Prostate gland (tissue), 2 donors: ENCODE measurements at regions not wholly inside any gene's neighbourhood (a gene's known extent, or its start where the extent isn't known, plus 50 kb on each side); places are given as distances from the start of the nearest gene placed in this dataset.

Experiments used
- DNase-seq: peaks from one replicate; pipeline ENCODE4 v3.0.0-alpha.2; 2019; ENCODE audit warnings: low spot score
- H3K27ac ChIP-seq, 2 donors: fragments of 200-600 bp; sonication (generic); 2 replicates each; pipeline ENCODE4 v1.5.1; 2017 to 2019
- H3K27me3 ChIP-seq: fragments of 200-600 bp; sonication (generic); replicated peaks from 2 replicates; pipeline ENCODE4 v1.5.1; 2019; ENCODE audit not compliant: insufficient read depth
- H3K36me3 ChIP-seq, 2 donors: fragments of 200-600 bp; sonication (generic); 1 replicate in 1 of 2; 2 replicates in 1 of 2; pipeline versions ENCODE4 v1.5.1 to v1.8.1; 2017 to 2019
- H3K4me1 ChIP-seq: fragments of 200-600 bp; sonication (generic); replicated peaks from 2 replicates; pipeline ENCODE4 v1.5.1; 2019
- H3K4me3 ChIP-seq, 2 donors: fragments of 200-600 bp; sonication (generic); 2 replicates each; pipeline ENCODE4 v1.5.1; 2017 to 2019
- H3K9me3 ChIP-seq: fragments of 200-600 bp; sonication (generic); 2 replicates; pipeline ENCODE4 v1.5.1; 2017
- POLR2A ChIP-seq: fragments of 450-650 bp; IDR thresholded peaks from one replicate; pipeline ENCODE4 v1.6.1; 2016; ENCODE audit warnings: antibody characterized with exemption, mild to moderate bottlenecking
- POLR2AphosphoS5 ChIP-seq: sonication (generic); formaldehyde crosslinking; IDR thresholded peaks from one replicate; pipeline ENCODE4 v1.6.1; 2017; ENCODE audit warnings: antibody characterized with exemption
- WGBS: methylation state at CpG from one replicate; pipeline ENCODE4 v1.1.5; 2018; 5-methylcytosine and 5-hydroxymethylcytosine counted together
- intact Hi-C: fragments of 100-400 bp; cut with DNase I; formaldehyde crosslinking; loops from one replicate; pipeline ENCODE4 v1.14.2; 2022
- TF ChIP-seq, protein P1 (sequence below), 4 experiments: fragments of 200-600 bp in 2 of 4; fragments of 450-650 bp in 2 of 4; sonication (generic) in 2 of 4; IDR thresholded peaks; 1 replicate in 3 of 4; 2 replicates in 1 of 4; pipeline ENCODE4 v1.5.1; 2016 to 2019; ENCODE audit warnings: antibody characterized with exemption in 4 of 4, mild to moderate bottlenecking in 2 of 4, moderate library complexity in 2 of 4

DNA sequence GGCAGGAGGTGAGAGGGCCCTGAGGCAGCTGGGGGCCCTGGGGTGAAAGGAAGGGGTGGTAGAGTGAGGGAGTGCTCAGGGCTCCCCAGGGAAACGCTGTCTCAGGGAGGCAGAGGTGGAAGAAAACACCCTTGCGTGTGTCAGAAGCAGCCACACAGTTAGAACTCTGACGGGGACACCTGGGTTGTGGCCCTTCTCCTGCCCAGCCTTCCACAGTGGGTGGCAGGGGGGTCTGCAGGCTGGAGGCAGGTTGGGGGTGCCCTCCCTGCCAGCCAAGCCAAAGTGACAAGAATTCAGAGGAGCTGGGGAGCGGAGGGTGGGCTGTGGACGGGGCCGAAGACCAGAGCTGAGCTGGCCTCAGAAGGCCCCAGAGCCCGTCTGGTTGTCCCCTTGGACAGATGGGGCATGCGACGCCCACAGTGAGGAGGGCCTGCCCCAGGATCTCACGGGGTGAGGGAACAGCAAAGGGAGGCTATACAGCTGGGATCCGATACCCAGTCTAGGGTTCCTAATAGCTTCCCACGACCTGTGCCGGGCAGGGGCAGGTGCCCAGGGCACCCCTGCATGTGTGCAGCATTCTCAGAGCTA is 105.2 kb upstream of the ADRA2C start:
- peaks cover 7% of the 10 kb centered on the region for H3K27me3 ChIP-seq
- no peaks in the 10 kb centered on the region for H3K36me3 ChIP-seq
- TF ChIP-seq, protein P1, sequence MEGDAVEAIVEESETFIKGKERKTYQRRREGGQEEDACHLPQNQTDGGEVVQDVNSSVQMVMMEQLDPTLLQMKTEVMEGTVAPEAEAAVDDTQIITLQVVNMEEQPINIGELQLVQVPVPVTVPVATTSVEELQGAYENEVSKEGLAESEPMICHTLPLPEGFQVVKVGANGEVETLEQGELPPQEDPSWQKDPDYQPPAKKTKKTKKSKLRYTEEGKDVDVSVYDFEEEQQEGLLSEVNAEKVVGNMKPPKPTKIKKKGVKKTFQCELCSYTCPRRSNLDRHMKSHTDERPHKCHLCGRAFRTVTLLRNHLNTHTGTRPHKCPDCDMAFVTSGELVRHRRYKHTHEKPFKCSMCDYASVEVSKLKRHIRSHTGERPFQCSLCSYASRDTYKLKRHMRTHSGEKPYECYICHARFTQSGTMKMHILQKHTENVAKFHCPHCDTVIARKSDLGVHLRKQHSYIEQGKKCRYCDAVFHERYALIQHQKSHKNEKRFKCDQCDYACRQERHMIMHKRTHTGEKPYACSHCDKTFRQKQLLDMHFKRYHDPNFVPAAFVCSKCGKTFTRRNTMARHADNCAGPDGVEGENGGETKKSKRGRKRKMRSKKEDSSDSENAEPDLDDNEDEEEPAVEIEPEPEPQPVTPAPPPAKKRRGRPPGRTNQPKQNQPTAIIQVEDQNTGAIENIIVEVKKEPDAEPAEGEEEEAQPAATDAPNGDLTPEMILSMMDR (IDR thresholded peaks at IDR 0.05) = no peak
- TF ChIP-seq POLR2AphosphoS5 (no peak), POLR2A (no peak)
- intact Hi-C loops = no loop called here
- no peak for DNase-seq
- WGBS = 93% methylated on average over 13 of the region's 13 CpGs
- H3K4me3 ChIP-seq = no peak overlapping the region
- H3K9me3 ChIP-seq = no peaks in the 10 kb centered on the region
- H3K4me1 ChIP-seq = no peaks in the 10 kb centered on the region
- H3K27ac ChIP-seq = no peak overlapping the region

GRCh38 chr4:3660086-3660927 is 105.9 kb upstream of the ADRA2C start:
- intact Hi-C loops = no loop called here
- Histone ChIP-seq H3K9me3 (no peaks in the 10 kb centered on the region), H3K36me3 (no peaks in the 10 kb centered on the region), H3K27ac (no peak overlapping the region), H3K27me3 (peaks cover 7% of the 10 kb centered on the region), H3K4me1 (no peaks in the 10 kb centered on the region), H3K4me3 (no peak overlapping the region)
- TF ChIP-seq POLR2AphosphoS5 = no peak
- no peak for TF ChIP-seq POLR2A
- TF ChIP-seq, protein P1 (IDR thresholded peaks at IDR 0.05) = no peak
- DNase-seq = no peak
- WGBS = 50% methylated on average over 23 of the region's 23 CpGs

GRCh38 chr4:3659131-3659530 is 107.1 kb upstream of the ADRA2C start:
- peak overlapping the region in 1 of 2 donors; percentile 58 for H3K27ac ChIP-seq
- no peak for TF ChIP-seq POLR2A
- TF ChIP-seq POLR2AphosphoS5 = no peak
- TF ChIP-seq, protein P1 (IDR thresholded peaks at IDR 0.05) = no peak
- H3K36me3 ChIP-seq = no peaks in the 10 kb centered on the region
- H3K4me1 ChIP-seq = no peaks in the 10 kb centered on the region
- intact Hi-C loops = no loop called here
- H3K27me3 ChIP-seq = peaks cover 7% of the 10 kb centered on the region
- H3K9me3 ChIP-seq = no peaks in the 10 kb centered on the region
- DNase-seq = no peak
- no peak overlapping the region for H3K4me3 ChIP-seq
- 83% methylated on average over 9 of the region's 9 CpGs for WGBS

DNA sequence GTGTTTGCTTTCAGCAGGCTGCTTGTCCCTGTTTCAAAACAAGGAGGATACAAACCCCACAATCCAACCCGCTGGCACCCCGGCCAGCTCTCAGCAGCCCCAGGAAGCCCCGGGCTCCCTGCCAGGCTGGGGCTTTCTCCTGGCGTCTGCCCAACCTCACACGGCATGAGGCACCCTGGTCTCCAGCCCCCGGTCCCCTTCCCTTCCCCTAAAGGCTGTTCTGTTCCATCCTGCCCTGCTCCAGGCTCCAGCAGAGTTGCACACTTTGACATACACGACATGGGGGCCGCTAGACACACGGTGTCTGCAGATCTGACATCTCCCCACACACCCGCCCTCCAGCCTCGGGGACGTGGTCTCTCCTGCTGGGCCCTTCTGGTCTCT is 107.7 kb upstream of the ADRA2C start:
- intact Hi-C loops = no loop called here
- DNase-seq = no peak
- no peaks in the 10 kb centered on the region for H3K36me3 ChIP-seq
- TF ChIP-seq, protein P1 (IDR thresholded peaks at IDR 0.05) = no peak
- TF ChIP-seq POLR2A = no peak
- TF ChIP-seq POLR2AphosphoS5 = no peak
- no peaks in the 10 kb centered on the region for H3K4me1 ChIP-seq
- 40% methylated on average over 12 of the region's 12 CpGs for WGBS
- H3K4me3 ChIP-seq = no peak overlapping the region
- H3K27ac ChIP-seq = peak overlapping the region; percentile 6 to 58
- H3K9me3 ChIP-seq = no peaks in the 10 kb centered on the region
- H3K27me3 ChIP-seq = peaks cover 7% of the 10 kb centered on the region
